Memory B cell (primary cell): ENCODE measurements at regions not wholly inside any gene's neighbourhood (a gene's known extent, or its start where the extent isn't known, plus 50 kb on each side); places are given as distances from the start of the nearest gene placed in this dataset.

ENCODE experiments used
- ATAC-seq: fragments of 150-1000 bp; cut with Tn5 transposase; 2 replicates; pipeline ENCODE4 v1.10.0; 2021; ENCODE audit warnings: low read depth, mild to moderate bottlenecking, moderate library complexity
- DNase-seq, 2 donors: peaks; one replicate each; pipeline ENCODE4 v3.0.0; 2022; ENCODE audit warnings: low spot score in 2 of 2
- H3K27ac Mint-ChIP-seq: one replicate; pipeline ENCODE4 v1.8.0; 2022; ENCODE audit warnings: mild to moderate bottlenecking, moderate library complexity, mixed read lengths
- H3K27me3 Mint-ChIP-seq: one replicate; pipeline ENCODE4 v1.8.0; 2022; ENCODE audit warnings: mixed read lengths
- H3K36me3 Mint-ChIP-seq: one replicate; pipeline ENCODE4 v1.8.0; 2022; ENCODE audit warnings: mild to moderate bottlenecking, mixed read lengths
- H3K4me1 Mint-ChIP-seq: one replicate; pipeline ENCODE4 v1.8.0; 2022; ENCODE audit warnings: mixed read lengths
- H3K4me3 Mint-ChIP-seq: one replicate; pipeline ENCODE4 v1.8.0; 2022; ENCODE audit warnings: mild to moderate bottlenecking, moderate library complexity, mixed read lengths
- H3K9me3 Mint-ChIP-seq: one replicate; pipeline ENCODE4 v1.8.0; 2022; ENCODE audit warnings: mixed read lengths

DNA sequence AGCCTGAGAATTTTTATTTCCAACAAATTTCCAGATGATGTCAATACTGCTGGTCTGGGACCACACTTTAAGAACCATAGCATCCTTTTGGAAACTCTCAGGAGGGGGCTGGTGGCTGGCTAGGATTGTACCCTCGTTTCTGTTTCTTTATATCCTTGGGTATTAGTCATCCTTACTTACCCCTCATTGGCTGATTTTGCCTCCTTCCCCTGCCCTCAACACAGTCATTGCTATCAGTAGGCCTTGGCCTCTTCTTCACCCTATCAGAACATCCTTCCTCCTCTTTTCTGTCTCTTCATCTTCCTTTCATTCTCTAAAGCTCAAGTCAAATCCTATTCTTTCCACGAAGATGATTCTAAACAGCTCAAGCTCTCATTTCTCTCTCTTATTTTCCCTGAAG lies 148.5 kb downstream of the ELOVL4 start:
- peaks cover 6% of the 10 kb centered on the region for H3K27me3 Mint-ChIP-seq
- DNase-seq (no peak), ATAC-seq (no peak)
- H3K9me3 Mint-ChIP-seq: no peaks in the 10 kb centered on the region
- no peak overlapping the region for H3K4me3 Mint-ChIP-seq
- no peaks in the 10 kb centered on the region for H3K4me1 Mint-ChIP-seq
- H3K36me3 Mint-ChIP-seq: no peaks in the 10 kb centered on the region
- no peak overlapping the region for H3K27ac Mint-ChIP-seq

DNA sequence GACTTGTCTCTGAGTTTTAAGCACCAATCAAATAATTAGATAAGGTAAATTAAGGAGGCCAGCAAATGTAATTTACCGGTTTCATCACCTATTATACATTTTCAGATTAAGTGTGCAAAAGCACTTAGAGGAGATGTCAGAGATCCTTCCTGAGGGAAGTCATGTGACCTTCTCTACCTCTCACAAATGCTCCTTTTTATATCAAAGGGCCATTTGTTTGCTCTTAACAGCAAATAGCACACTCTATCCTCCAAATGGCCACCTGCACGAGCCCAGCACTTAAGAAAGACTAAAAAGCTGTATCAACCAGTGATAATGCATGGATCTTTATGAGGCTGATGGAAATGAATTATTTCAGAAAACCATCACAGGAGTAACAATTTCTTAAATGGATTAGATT lies 149.4 kb downstream of the ELOVL4 start:
- no peaks in the 10 kb centered on the region for H3K36me3 Mint-ChIP-seq
- no peaks in the 10 kb centered on the region for H3K4me1 Mint-ChIP-seq
- no peak overlapping the region for H3K27ac Mint-ChIP-seq
- DNase-seq: no peak
- no peaks in the 10 kb centered on the region for H3K9me3 Mint-ChIP-seq
- H3K4me3 Mint-ChIP-seq: no peak overlapping the region
- no peak for ATAC-seq
- peaks cover 7% of the 10 kb centered on the region for H3K27me3 Mint-ChIP-seq

DNA sequence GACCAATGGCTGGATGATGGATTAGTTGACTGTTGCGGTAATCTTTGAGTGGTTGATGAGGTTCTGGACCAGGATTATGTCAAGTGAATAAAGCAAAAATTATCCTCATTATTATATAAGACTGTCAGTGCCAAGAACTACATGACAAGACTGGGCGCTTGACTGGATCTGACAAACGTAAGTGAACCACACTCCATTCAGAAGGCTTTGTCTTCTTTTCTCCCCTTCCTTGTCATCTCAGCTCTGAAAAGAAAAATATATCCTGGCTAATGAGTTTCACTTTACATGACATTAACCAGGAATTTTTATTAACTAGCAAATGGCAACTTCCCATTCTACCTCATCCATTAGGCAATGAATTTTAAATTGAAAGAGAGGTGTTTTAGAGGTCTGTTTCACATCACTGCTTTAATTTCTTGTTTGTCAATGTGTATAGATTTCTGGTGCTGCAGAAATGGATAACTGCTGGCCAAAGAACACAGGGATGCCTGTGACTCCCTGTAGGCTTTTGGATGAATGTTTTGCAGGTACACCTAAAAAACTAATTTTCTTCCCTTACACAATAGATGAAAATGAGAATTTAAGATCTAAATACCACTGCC lies 150.1 kb downstream of the ELOVL4 start:
- Mint-ChIP-seq H3K27me3 (peaks cover 9% of the 10 kb centered on the region), H3K4me1 (no peaks in the 10 kb centered on the region), H3K27ac (no peak overlapping the region), H3K36me3 (no peaks in the 10 kb centered on the region), H3K4me3 (no peak overlapping the region), H3K9me3 (no peaks in the 10 kb centered on the region)
- no peak for DNase-seq
- ATAC-seq: no peak

DNA sequence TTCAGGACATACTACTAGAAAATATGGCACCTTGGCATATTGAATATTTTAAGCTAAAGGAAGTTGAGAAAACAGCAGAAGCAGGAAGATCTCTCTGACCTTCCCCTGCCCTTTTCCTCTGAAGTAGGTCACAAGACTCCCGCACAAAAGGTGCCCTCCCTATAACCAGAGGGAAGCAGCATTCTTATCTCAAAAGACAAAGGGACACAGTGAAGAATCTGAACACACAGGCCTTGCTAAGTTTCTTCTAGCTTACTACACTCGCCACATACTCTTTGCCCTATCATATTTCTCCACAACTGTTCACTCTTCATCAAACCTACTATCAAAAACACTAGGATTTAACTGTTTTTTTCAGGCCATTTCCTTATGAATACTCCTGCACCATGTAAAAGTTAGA lies 151.2 kb downstream of the ELOVL4 start:
- ATAC-seq: no peak
- Mint-ChIP-seq H3K27ac (no peak overlapping the region), H3K9me3 (no peaks in the 10 kb centered on the region), H3K4me1 (no peaks in the 10 kb centered on the region), H3K27me3 (peaks cover 7% of the 10 kb centered on the region), H3K36me3 (no peaks in the 10 kb centered on the region), H3K4me3 (no peak overlapping the region)
- DNase-seq: no peak

DNA sequence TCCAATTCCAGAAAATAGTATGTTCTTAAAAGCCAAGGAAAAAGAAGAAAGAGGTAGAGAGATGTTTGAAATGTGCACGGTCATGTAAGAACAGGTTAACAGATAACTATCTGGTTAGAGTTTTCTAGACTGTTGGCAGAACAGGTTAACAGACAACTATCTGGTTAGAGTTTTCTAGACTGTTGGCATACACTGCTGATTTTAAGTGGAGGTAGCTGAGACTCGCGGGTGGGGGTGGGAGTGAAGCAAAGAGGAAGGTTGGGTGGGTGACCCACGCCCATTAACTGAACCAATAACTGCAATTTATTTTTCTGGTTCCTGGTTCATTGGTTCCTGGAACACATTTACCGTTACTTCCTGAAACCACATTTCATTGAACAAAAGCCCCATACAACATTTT lies 157.5 kb downstream of the ELOVL4 start:
- Mint-ChIP-seq H3K27ac (no peak overlapping the region), H3K4me3 (no peak overlapping the region), H3K36me3 (no peaks in the 10 kb centered on the region), H3K4me1 (no peaks in the 10 kb centered on the region), H3K9me3 (no peaks in the 10 kb centered on the region), H3K27me3 (peaks cover 3% of the 10 kb centered on the region)
- ATAC-seq (no peak), DNase-seq (no peak)

DNA sequence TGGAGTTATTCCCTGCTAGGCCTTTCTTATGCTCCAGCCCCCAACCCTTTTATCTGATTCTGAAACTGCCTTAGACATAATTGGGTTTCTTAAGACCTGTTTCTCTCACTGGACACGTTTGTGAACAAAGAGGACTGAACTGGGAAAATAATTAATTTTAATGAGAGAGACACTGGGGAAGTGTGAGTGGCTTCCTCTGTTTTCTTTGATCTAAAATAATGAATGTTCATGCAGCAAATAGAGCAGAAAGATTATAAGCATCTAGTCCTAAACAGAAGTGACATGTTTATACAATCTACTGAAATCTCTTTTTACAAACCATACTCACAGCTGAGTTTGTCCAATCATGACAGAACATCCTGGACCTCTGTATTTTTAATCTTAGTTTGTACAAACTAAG lies 157.6 kb downstream of the SH3BGRL2 start:
- no peak for DNase-seq
- Mint-ChIP-seq H3K4me1 (no peaks in the 10 kb centered on the region), H3K4me3 (no peak overlapping the region), H3K27ac (no peak overlapping the region), H3K36me3 (no peaks in the 10 kb centered on the region), H3K9me3 (no peaks in the 10 kb centered on the region), H3K27me3 (peaks cover 3% of the 10 kb centered on the region)
- ATAC-seq: no peak

DNA sequence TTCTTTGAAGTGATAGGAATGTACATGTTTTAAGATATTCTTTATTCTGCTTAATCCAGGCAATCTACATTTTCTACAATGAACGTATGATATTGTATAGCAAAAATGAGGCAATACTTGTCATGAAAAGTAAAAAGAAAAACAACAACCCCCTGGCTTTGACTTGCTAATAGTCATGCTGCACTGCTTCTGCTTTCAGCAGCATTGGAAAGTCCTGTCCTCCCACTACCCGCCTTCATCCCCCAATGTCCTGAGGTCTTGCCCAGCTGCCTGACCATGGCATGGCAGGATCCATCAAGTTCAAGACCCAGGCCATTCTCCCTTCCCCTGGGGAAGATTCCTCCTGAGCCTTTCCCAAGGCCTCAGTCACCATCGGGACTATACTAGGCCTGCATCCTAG lies 156.5 kb downstream of the SH3BGRL2 start:
- Mint-ChIP-seq H3K36me3 (no peaks in the 10 kb centered on the region), H3K9me3 (no peaks in the 10 kb centered on the region), H3K27ac (no peak overlapping the region), H3K27me3 (peaks cover 2% of the 10 kb centered on the region), H3K4me3 (no peak overlapping the region), H3K4me1 (no peaks in the 10 kb centered on the region)
- DNase-seq (no peak), ATAC-seq (no peak)

DNA sequence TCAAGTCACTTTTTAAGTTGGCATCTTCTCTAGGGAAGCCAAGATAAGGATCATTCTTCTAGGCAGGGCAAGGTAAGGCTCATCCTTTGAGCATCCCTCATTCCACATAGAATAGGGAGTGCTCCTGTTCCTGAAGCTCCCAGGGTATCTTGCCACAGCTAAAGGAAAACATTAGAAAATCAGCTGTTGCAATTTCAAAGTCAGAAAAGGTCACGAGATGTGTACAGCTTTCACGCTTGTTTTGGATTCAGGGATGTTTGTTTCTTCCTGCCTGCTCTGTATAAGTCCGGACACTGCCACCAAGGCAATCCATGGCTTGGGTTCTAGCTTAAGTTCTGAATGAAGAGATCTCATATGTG lies 153.2 kb downstream of the SH3BGRL2 start:
- H3K4me1 Mint-ChIP-seq: no peaks in the 10 kb centered on the region
- no peaks in the 10 kb centered on the region for H3K9me3 Mint-ChIP-seq
- no peak for DNase-seq
- no peaks in the 10 kb centered on the region for H3K36me3 Mint-ChIP-seq
- H3K4me3 Mint-ChIP-seq: no peak overlapping the region
- ATAC-seq: no peak
- no peak overlapping the region for H3K27ac Mint-ChIP-seq
- peaks cover 2% of the 10 kb centered on the region for H3K27me3 Mint-ChIP-seq

DNA sequence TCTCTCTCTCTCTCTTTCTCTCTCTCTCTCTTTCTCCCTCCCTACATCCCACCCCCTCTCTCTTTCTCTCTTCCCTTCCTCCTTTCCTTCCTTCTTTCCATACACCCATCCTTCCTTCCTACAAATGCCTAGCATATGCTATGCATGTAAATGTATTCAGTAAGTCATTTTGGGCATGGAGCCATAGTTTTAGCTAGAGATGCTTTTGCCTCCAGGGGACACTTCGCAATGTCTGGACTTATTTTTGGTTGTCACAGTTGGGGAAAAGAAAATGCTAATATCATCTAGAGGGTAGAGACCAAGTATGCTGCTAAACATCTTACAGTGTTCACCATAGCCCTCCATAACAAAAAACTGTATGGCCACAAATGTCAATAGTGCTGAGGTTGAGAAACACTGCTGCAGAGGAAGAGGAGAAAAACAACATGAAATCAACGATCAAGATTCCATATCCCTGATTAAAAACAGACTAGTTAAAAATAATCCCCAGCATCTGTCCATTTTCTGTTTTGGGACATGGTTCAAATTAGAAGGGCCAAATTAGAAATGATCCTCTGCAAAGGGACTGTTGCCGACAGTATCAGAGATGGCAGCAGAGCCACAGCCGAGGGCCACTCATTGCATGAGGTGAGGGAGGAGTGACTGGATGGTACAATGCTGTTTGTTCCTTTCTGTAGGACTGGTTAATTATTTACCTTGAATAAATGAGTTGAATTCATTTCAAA lies 152.7 kb downstream of the SH3BGRL2 start:
- no peak overlapping the region for H3K4me3 Mint-ChIP-seq
- H3K36me3 Mint-ChIP-seq: no peaks in the 10 kb centered on the region
- no peak for ATAC-seq
- no peaks in the 10 kb centered on the region for H3K9me3 Mint-ChIP-seq
- H3K4me1 Mint-ChIP-seq: no peaks in the 10 kb centered on the region
- H3K27me3 Mint-ChIP-seq: peaks cover 2% of the 10 kb centered on the region
- H3K27ac Mint-ChIP-seq: no peak overlapping the region
- no peak for DNase-seq

DNA sequence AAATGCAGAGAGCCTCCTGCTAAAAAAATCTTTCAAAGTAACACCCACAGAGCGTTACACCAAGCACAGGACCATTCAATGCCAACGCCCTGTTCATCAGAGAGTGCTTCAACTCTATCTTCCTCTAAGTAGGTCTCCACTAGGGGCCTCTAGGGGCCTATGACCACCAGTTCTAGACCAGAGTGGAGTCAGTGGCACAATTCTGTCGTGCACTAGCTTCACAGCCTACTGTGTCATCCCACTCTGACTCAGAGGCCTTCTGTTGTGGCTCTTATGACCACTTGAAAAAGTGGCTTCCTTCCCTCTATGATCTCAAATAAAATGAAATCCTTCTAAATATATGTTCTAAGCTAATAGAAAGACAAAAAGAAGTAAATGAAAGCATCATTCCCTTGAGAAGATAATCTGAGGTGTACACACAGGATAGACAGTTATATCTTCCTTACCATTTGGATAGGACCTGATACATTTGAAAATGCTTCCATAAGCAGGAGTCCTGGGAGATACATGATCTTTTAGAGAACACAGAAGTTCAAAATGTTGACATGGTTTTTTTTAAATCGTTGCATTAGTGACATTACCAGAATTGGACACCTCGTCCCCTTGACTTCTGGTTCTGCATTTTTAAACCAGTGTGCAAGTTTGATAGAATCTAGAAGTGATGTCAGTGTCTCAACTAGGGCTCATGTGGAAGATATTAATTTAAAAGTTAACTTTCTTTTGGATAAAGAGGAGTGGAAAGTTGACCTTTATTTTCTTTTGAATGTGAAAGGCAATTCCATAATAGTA lies 151.9 kb downstream of the SH3BGRL2 start:
- no peaks in the 10 kb centered on the region for H3K9me3 Mint-ChIP-seq
- H3K27ac Mint-ChIP-seq: no peak overlapping the region
- peaks cover 2% of the 10 kb centered on the region for H3K27me3 Mint-ChIP-seq
- no peak for ATAC-seq
- H3K36me3 Mint-ChIP-seq: no peaks in the 10 kb centered on the region
- H3K4me3 Mint-ChIP-seq: no peak overlapping the region
- no peak for DNase-seq
- H3K4me1 Mint-ChIP-seq: no peaks in the 10 kb centered on the region

DNA sequence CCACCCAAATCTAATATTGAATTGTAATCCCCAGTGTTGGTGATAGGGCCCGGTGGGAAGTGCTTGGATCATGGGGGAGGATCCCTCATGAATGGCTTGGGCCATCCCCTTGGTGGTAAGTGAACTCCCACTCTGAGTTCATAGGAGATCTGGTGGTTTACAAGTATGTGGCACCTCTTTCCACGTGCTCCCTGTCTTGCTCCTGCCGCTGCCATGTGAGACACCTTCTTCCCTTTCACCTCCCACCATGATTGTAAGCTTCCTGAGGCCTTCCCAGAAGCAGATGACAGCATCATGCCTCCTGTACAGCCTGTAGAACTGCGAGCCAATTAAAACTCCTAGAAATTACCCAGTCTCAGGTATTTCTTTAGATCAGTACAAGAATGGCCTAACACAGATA lies 150.8 kb downstream of the SH3BGRL2 start:
- Mint-ChIP-seq H3K36me3 (no peaks in the 10 kb centered on the region), H3K4me1 (no peaks in the 10 kb centered on the region), H3K27ac (no peak overlapping the region), H3K4me3 (no peak overlapping the region), H3K27me3 (peaks cover 2% of the 10 kb centered on the region), H3K9me3 (no peaks in the 10 kb centered on the region)
- ATAC-seq: no peak
- no peak for DNase-seq

DNA sequence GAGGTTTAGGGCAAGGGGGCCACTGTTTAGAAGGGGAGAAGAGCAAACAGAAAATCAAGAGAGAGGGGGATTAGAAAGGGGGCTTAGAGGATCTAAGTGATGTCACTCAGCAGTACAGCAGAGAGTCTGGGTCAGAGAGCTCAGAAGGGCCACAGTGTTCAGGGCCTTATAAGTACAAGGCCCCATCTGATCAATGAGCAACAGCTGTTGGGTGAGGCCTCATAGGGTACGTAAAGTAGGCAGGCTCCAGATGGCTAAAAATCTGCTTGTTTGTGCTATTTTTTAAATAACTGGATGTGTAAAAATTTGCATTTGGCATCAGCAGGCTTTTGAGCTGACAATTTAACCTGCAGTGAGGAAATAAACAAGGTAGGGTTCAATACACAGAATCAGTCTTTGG lies 149.8 kb downstream of the SH3BGRL2 start:
- H3K4me3 Mint-ChIP-seq: no peak overlapping the region
- H3K36me3 Mint-ChIP-seq: no peaks in the 10 kb centered on the region
- DNase-seq (no peak), ATAC-seq (no peak)
- peaks cover 3% of the 10 kb centered on the region for H3K4me1 Mint-ChIP-seq
- peaks cover 2% of the 10 kb centered on the region for H3K27me3 Mint-ChIP-seq
- no peaks in the 10 kb centered on the region for H3K9me3 Mint-ChIP-seq
- no peak overlapping the region for H3K27ac Mint-ChIP-seq

DNA sequence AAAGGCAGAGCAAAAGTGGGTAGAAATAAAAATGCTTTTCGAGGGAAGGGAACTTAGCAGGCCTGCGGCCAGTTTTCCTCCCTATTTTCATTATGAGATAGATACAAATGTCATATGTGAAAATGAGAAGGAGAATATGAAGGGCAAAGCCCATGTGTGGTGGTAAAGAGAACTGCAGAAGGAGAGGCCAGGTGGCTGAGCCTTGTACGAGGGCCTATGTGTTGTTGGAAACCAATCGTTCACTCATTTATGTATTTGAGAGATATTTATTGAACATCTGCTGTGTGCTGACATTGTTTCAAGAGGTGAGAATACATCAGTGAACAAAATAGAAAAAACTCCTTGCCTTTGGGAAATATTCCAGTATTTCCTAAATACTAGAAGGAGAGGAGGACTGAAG lies 147.7 kb downstream of the SH3BGRL2 start:
- no peak overlapping the region for H3K4me3 Mint-ChIP-seq
- no peaks in the 10 kb centered on the region for H3K9me3 Mint-ChIP-seq
- DNase-seq (no peak), ATAC-seq (no peak)
- no peaks in the 10 kb centered on the region for H3K36me3 Mint-ChIP-seq
- H3K27me3 Mint-ChIP-seq: peaks cover 2% of the 10 kb centered on the region
- no peak overlapping the region for H3K27ac Mint-ChIP-seq
- H3K4me1 Mint-ChIP-seq: peaks cover 3% of the 10 kb centered on the region

DNA sequence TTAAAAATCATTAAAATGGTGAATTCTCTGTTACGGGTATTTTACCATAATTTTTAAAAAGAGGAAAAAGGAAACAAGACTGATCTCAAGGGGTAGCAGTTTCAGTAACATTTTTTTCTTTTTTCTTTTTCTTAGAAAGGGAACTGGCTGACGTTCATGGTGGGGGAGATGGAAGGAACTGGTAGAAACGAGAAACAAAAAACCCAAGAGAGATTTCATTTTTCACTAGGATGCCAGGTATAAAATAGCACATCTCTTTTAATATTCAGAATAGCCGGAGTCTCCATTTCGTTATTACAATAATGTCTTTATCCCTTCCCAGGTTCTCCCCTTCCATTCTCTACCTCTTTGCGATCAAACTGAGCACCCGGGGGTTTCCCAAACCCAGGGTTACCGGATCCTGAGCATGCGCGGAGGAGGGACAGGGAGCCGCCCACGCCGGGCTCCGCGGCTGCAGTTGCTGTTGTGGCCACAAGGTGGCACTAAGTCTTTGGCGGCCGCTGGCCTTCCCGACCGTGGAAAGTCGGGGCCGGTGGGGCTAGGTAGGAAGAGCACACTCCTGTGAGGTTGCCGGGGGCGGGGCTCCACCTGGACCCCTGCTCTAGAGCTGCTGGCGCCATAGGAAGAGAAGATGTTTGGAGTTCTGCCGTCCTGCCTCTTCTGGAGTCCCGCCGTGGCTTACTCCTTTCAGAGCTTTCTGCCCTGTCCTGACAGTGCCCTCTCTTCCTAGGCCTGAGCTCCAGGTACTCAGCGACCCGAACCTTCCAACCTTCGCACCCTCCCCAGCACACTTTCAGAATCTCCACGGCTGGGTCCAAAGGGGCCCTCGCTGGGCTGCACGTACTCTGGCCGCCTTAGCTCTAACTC lies 146.8 kb downstream of the SH3BGRL2 start:
- Mint-ChIP-seq H3K9me3 (no peaks in the 10 kb centered on the region), H3K36me3 (no peaks in the 10 kb centered on the region), H3K4me3 (peak overlapping the region; percentile 86), H3K27ac (peak overlapping the region; percentile 93), H3K4me1 (peaks cover 3% of the 10 kb centered on the region), H3K27me3 (no peaks in the 10 kb centered on the region)
- ATAC-seq (peak; percentile 91), DNase-seq (peak; percentile 87 to 90)
